NOMO-1 (cell line): ENCODE measurements at regions not wholly inside any gene's neighbourhood (a gene's known extent, or its start where the extent isn't known, plus 50 kb on each side); places are given as distances from the start of the nearest gene placed in this dataset.

Experiments used
- DNase-seq, 2 experiments: peaks; one replicate each; lab custom pipeline; 2025; ENCODE audit not compliant: unreplicated experiment in 2 of 2; lab: John Stamatoyannopoulos, UW

- DNase-seq: peak; percentile 73 to 87
Observed at GRCh38 chrX:45714866-45715265, 514.2 kb upstream of the DIPK2B start.

- DNase-seq: no peak
Observed at GRCh38 chrX:45712067-45712466, 511.4 kb upstream of the DIPK2B start.

GRCh38 chrX:45711231-45711630 is 510.6 kb upstream of the DIPK2B start:
- no peak for DNase-seq

- peak in 1 of 2 experiments; percentile 11 for DNase-seq
Observed at GRCh38 chrX:45710081-45710801, 509.6 kb upstream of the DIPK2B start.

- no peak for DNase-seq
Observed at GRCh38 chrX:45709381-45709780, 508.7 kb upstream of the DIPK2B start.

- DNase-seq: no peak
Observed at GRCh38 chrX:45699158-45699557, 498.5 kb upstream of the DIPK2B start.

- DNase-seq: no peak
Observed at GRCh38 chrX:45697591-45697990, 496.9 kb upstream of the DIPK2B start.

GRCh38 chrX:45696736-45697135 is 496.1 kb upstream of the DIPK2B start:
- DNase-seq: no peak

- no peak for DNase-seq
Observed at GRCh38 chrX:45689971-45690370, 489.3 kb upstream of the DIPK2B start.

- DNase-seq: no peak
Observed at GRCh38 chrX:45683914-45684313, 483.2 kb upstream of the DIPK2B start.

GRCh38 chrX:45681891-45682290 is 481.2 kb upstream of the DIPK2B start:
- DNase-seq: no peak

- DNase-seq: no peak
Observed at GRCh38 chrX:45669715-45670340, 469.2 kb upstream of the DIPK2B start.

- no peak for DNase-seq
Observed at GRCh38 chrX:45668686-45669443, 468.2 kb upstream of the DIPK2B start.

- no peak for DNase-seq
Observed at GRCh38 chrX:45667666-45668065, 467.0 kb upstream of the DIPK2B start.

- DNase-seq: no peak
Observed at GRCh38 chrX:45664727-45665290, 464.1 kb upstream of the DIPK2B start.

GRCh38 chrX:45660477-45660876 is 459.8 kb upstream of the DIPK2B start:
- DNase-seq: peak; percentile 0 to 28

- DNase-seq: no peak
Observed at GRCh38 chrX:45633419-45633818, 432.7 kb upstream of the DIPK2B start.

- no peak for DNase-seq
Observed at GRCh38 chrX:45632506-45632905, 431.8 kb upstream of the DIPK2B start.

- DNase-seq: no peak
Observed at GRCh38 chrX:45630078-45630477, 429.4 kb upstream of the DIPK2B start.

GRCh38 chrX:45628041-45628440 is 427.4 kb upstream of the DIPK2B start:
- DNase-seq: no peak

- DNase-seq: no peak
Observed at GRCh38 chrX:45623266-45623665, 422.6 kb upstream of the DIPK2B start.
